ENCODE measurements at regions not wholly inside any gene's neighbourhood (a gene's known extent, or its start where the extent isn't known, plus 50 kb on each side); places are given as distances from the start of the nearest gene placed in this dataset.

DNA sequence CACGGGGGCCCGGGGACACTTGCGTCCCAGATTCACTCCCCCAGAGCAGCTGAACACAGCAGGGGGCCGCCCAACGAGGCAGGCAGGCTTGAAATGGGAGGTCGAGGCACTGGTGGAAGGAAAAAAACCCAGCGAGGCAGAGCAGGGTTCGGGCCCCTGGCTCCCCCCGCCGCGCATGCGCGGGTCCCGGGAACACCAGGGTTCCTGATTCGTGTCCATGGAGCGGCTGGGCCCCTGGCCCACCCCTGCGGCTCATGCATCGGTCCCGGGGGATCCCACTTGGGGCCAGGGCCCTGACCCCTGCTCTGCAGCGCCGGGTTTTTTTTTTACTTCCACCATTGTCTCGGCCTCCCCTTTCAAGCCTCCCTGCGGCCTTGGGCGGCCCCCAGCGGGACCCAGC, 321.5 kb downstream of the ALG10 start:
- DNase-seq (ENCODE audit: low read depth): no peak

DNA sequence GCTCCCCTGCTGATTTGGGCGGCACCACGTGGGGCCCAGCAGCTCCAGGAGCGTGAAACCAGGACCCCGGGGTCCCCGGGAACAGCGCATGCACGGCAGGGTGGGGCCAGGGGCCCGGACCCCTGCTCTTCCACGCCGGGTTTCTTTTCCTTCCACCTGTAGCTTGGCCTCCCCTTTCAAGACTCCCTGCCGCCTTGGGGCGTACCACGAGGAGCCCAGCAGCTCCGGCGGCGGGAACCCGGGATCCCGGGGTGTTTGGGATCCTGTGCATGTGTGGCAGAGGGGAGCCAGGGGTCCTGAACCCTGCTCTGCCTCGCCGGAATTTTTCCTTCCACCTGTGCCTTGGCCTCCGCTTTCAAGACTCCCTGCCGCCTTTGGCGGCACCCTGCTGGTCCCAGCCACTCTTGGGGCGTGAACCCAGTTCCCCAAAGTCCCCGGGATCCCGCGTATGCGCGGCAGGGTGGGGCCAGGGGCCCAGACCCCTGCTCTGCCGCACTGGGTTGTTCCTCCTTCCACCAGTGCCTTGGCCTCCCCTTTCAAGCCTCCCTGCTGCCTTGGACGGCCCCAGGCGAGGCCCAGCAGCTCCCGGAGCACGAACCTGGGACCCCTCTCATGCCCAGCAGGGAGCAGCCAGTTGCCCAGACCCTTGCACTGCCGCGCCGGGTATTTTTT, 322.7 kb downstream of the ALG10 start:
- no peak for DNase-seq (ENCODE audit: low read depth)

DNA sequence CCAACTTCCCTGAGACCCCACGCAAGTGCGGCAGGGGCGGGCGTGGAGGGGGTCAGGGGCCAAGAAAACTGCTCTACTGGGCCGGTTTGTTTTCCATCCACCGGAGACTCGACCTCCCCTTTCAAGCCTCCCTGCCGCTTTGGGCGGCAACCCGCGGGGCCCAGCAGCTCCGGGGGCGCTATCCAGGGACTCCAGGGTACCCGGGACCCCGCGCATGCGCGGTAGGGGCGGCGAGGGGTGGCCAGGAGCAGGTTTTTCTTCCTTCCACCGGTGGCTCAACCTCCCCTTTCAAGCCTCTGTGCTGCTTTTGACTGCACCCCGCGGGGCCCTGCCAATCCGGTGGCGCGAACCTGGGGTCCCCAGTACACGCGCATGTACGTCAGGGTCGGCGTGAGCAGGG, 323.5 kb downstream of the ALG10 start:
- DNase-seq (ENCODE audit: low read depth): no peak

DNA sequence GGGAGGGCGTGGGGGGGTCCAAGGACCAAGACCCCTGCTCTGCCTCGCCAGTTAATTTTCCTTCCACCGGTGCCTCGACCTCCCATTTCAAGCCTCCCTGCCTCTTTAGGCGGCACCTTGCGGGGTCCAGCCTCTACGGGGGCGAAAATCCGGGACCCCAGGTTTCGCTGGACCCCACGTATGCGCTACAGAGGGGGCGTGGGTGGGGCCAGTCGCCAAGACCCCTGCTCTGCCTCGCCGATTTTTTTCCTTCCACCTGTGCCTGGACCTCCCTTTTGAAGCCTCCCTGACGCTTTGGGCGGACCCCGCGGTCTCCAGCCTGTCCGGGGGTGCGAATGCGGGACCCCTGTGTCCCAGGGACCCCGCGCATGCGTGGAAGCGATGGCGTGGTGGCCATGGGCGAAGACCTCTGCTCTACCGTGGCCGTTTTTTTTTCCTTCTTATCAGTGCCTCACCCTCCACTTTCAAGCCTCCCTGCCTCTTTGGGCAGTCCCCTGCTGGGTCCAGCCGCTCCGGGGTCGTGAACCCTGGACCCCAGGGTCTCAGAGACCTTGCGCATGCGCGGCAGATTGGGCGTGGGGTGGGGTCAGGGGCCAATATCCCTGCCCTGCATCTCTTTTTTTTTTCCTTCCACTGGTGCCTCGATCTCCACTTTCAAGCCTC, 324.2 kb downstream of the ALG10 start:
- no peak for DNase-seq (ENCODE audit: low read depth)

DNA sequence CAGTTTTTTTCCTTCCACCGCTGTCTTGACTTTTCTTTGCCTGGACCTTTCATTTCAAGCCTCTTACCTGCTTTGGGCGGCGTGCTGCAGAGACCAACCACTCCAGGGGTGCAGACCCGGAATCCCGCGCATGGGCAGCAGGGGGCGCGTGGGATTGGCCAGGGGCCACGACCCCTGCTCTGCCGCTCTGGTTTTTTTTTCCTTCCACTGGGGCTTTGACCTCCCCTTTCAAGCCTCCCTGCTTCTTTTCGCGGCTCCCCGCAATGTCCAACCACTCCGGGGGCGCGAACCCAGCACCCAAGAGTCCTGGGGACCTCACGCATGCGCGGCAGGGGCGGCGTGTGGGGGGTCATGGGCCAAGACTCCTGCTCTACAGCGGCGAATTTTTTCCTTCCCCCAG, 325.1 kb downstream of the ALG10 start:
- DNase-seq (ENCODE audit: low read depth): no peak

DNA sequence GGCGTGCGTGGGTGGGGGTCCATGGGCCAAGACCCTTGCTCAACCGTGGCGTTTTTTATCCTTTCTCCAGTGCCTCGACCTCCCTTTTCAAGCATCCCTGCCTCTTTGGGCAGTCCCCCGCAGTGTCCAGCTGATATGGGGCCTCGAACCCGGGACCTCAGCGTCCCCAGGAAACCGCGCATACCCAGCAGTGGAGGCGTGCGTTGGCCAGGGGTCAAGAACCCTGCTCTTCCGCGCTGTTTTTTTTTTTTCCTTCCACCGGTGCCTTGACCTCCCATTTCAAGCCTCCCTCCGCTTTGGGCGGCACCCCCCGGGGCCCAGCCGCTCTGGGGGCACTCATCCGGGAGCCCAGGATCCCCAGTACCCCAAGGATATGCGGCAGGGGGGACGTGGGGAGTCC, 325.8 kb downstream of the ALG10 start:
- no peak for DNase-seq (ENCODE audit: low read depth)

DNA sequence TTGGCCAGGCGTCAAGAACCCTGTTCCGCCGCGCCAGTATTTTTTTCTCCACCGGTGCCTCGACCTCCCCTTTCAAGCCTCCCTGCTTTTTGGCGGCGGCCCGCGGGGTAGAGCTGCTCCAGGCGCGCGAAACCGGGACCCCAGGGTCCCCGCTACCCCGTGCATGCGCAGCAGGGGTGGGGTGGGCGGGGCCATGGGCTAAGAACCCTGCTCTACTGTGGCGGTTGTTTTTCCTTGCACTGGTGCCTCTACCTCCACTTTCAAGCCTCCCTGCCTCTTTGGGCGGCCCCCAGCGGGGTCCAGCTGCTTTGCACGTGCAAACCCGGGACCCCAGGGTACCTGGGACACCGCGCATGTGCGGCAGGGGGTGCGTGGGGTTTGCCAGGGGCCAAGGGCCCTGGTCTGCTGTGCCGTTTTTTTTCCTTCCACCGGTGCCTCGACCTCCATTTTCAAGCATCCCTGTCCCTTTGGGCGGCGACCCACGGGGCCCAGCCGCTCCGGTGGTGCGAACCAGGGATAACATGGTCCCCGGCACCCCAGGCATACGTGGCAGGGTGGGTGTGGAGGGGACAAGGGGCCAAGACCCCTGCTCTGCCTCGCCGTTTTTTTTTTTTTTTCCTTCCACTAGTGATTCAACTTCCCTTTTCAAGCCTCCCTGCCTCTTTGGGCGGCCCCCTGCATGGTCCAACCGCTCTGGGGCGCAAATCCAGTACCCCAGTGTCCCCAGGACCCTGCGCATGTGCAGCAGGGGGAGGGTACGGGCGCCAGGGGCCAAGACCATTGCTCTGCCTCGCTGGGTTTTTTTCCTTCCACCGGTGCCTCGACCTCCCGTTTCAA, 326.8 kb downstream of the ALG10 start:
- no peak for DNase-seq (ENCODE audit: low read depth)

DNA sequence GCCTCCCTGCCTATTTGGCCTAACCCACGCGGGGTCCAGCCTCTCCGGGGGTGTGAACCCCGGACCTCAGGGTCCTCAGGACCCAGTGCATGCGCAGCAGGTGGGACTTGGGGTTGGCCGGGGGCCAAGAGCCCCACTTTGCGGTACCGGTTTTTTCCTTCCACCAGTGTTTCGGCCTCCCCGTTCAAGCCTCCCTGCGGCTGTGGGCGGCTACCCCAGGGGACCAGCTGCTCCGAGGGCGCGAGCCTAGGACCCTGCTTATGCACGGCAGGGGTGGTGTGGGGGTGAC, 327.3 kb downstream of the ALG10 start:
- DNase-seq (ENCODE audit: low read depth): no peak

DNA sequence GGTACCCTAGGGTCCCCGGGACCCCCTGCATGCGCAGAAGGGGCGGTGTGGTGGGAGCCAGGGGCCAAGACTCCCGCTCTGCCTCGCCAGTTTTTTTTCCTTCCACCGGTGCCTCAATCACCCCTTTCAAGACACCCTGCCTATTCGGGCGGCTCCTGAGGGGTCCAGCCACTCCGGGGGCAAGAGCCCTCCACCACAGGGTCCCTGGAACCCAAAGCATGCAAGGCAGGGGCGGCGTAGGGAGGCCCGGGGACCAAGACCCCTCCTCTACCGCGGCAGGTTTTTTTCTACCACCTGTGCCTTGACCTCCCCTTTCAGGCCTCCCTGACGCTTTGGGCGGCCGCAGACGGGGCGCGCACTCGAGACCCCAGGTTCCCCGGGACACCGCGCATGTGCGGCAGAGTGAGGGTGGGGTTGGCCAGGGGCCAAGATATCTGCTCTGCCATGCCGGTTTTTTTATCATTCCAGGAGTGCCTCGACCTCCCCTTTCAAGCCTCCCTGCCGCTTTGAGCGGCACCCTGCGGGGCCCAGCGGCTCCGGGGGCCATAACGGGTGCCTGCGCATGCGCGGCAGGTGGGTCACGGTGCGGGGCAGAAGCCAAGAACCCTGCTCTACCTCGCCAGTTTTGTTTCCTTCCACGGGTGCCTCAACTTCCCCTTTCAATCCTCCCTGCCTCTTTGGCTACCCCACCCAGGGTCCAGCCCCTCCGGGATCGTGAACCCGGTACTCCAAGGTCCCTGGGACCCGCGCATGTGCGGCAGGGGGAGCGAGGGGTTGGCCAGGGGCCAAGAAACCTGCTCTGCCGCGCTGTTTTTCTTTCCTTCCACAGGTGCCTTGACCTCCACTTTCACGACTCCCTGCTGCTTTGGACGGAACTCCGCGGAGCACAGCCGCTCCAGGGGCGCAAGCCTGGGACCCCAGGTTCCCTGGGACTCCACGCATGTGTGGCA, 328.1 kb downstream of the ALG10 start:
- no peak for DNase-seq (ENCODE audit: low read depth)

DNA sequence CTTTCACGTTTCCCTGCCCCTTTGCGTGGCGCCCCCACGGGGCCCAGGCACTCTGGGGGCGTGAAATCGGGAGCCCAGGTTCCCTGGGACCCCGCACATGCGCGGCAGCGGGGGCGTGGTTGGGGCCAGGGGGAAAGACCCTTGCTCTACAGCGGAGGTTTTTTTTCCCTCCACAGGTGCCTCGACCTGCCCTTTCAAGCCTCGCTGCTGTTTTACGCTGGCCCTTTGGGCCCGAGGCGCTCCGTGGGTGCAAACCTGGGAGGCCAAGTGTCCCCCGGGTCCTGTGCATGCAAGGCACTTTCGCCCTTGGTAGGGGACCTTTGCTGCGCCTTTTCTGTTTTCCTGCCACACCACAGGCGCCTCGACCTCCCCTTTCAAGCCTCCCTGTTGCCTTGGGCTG, 329.8 kb downstream of the ALG10 start:
- no peak for DNase-seq (ENCODE audit: low read depth)

DNA sequence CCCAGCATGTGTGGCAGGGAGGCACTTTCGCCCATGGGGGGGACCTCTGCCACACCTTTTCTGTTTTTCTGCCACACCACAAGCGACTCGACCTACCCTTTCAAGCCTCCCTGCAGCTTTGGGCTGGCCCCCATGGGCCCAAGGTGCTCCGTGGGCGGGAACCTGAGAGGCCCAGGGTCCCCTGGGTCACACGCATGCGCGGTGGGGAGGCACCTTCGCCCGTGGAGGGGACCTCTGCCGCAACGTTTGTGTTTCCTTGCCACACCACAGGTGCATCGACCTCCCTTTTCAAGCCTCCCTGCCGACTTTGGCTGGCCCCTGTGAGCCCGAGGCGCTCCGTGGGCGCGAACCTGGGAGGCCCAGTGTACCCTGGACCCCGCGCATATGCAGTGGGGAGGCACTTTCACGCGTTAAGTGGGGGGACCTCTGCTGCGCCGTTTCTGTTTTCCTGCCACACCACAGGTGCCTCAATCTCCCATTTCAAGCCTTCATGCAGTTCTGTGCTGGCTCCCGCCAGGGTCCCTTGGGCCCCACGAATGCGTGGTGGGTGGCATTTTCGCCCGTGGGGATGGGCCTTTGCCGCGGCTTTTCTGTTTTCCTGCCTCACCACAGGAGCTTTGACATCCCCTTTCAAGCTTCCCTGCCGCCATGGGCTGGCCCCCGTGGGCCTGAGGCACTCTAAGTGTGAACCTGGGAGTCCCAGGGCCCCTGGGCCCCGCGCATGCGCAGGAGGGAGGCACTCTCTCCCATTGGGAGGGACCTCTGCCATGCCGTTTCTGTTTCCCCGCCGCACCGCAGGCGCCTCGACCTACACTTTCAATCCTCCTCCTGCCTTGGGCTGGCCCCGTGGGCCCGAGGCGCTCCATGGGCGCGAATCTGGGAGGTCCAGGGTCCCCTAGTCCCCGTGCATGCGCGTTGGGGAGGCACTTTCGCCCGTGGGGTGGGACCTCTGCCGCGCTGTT, 332.2 kb downstream of the ALG10 start:
- DNase-seq (ENCODE audit: low read depth): no peak

DNA sequence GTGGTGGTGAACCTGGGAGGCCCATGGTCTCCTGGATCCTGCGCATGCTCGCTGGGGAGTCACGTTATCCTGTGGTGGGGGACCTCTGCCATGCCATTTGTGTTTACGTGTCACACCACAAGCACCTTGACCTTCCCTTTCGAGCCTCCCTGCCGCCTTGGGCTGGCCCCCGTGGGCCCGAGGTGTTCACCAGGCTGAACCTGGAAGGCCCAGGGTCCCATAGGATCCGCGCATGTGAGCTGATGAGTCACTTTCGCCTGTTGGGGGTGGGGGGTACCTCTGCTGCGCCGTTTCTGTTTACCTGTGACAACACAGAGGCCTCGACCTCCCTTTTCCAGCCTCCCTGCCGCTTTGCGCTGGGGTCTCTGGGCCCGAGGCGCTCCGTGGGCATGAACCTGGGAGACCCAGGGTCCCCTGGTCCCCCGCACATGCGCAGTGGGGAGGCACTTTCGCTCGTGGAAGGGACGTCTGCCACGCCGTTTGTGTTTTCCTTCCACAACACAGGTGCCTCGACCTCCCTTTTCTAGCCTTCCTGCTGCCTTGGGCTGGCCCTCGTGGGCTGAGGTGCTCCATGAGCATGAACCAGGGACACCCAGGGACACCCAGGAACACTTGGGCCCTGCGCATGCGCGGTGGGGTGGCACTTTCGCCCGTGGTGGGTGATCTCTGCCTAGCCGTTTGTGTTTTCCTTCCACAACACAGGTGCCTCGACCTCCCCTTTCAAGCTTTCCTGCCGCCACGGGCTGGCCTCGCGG, 334.1 kb downstream of the ALG10 start:
- no peak for DNase-seq (ENCODE audit: low read depth)

DNA sequence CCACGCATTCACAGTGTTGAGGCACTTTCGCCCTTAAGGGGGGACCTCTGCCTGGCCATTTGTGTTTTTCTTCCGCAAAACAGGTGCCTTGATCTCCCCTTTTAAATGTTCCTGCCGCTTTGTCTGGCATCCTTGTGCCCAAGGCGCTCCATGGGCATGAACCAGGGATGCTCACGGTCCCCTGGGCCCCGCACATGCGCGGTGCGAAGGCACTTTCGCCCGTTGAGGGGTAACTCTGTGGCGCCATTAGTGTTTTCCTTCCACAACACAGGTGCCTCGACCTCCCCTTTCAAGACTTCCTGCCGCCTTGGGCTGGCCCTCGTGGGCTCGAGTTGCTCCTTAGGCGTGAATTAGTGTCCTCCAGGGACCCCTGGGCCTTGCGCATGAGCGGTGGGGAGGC, 335.5 kb downstream of the ALG10 start:
- DNase-seq (ENCODE audit: low read depth): no peak

DNA sequence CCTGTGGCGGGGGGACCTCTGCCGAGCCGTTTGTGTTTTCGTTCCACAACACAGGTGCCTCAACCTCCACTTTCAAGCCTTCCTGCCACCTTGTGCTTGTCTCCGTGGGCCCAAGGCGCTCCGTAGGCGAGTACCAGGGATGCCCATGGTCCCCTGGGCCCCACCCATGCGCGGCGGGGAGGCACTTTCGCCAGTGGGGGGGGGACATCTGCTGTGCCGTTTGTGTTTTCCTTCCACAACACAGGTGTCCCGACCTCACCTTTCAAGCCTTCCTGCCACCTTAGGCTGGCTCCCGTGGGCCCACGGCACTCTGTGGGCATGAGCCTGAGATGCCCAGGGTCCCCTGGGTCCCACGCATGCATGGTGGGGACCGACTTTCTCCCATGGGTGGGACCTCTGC, 335.9 kb downstream of the ALG10 start:
- no peak for DNase-seq (ENCODE audit: low read depth)

DNA sequence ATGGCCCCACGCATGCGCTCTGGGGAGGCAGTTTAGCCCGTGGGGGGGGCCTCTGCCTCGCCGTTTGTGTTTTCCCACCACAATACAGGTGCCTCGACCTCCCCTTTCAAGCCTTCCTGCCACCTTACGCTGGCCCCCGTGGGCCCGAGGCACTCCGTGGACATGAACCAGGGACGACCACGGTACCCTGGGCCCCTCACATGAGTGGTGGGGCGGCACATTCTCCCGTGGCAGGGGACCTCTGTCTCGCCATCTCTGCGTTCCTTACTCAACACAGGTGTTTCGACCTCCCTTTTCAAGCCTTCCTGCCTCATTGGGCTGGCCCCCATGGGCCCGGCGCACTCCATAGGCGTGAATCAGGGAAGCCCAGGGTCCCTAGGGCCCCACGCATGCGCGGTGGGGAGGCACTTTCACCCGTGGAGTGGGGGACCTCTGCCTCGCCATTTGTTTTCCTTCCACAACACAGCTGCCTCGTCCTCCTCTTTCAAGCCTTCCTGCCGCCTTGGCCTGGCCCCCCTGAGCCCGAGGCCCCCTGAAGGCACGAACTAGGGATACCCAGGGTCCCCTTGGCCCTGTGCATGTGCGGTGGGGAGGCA, 339.5 kb downstream of the ALG10 start:
- no peak for DNase-seq (ENCODE audit: low read depth)

DNA sequence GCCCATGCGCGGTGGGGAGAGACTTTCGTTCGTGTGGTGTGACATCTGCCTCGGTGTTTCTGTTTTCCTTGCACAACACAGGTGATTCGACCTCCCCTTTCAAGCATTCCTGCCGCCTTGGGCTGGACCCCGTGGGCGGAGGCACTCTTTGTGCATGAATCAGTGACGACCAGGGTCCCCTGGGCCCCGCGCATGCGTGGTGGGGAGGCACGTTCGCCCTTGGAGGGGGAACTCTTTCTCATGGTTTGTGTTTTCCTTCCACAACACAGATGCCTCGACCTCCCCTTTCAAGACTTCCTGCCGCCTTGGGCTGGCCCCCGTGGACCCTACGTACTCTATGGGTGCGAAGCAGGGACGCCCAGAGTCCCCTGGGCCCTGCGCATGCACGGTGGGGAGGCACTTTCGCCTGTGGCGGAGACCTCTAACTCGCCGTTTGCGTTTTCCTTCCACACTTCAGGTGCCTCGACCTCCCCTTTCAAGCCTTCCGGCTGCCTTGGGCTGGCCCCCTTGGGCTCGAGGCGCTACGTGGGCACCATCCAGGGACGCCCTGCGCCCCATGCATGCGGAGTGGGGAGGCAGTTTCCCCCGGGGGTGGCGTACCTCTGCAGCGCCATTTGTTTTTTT, 340.9 kb downstream of the ALG10 start:
- DNase-seq (ENCODE audit: low read depth): no peak

DNA sequence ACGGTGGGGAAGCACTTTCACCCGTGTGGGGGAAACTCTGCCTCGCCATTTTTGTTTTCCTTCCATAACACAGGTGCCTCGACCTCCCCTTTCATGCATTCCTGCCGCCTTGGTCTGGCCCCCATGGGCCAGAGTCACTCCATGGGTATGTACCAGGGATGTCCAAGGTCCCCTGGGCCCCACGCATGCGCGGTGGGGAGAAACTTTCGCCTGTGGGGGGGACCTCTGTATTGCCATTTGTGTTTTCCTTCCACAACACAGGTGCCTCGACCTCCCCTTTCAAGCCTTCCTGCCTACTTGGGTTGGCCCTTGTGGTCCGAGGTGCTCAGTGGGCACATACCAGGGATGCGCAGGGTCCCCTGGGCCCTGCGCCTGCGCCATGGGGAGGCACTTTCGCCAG, 345.8 kb downstream of the ALG10 start:
- no peak for DNase-seq (ENCODE audit: low read depth)

DNA sequence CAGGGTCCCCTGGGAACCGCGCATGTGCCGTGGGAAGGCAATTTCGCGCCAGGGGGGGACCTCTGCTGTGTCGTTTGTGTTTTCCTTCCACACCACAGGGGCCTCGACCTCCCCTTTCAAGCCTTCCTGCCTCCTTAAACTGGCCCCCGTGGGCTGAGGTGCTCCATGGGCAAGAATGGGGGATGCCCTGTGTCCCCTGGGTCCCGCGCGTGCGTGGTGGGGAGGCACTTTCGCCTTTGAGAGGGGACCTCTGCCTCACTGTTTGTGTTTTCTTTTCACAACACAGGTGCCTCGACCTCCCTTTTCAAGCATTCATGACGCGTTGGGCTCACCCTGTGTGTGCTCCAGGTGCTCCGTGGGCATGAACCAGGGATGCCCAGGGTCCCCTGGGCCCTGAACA, 348.8 kb downstream of the ALG10 start:
- DNase-seq (ENCODE audit: low read depth): no peak

DNA sequence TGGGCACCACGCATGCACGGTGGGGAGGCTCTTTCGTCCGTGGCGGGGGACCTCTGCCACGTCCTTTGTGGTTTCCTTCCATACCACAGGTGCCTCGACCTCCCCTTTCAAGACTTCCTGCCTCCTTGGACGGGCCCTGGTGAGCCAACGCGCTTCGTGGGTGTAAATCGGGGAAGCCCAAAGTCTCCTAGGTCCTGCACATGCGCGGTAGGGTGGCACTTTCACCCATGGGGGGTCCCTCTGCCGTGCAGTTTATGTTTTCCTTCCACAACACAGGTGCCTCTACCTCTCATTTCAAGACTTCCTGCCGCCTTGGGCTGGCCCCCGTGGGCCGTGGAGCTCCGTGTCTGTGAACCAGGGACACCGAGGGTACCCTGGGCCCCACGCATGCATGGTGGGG, 349.7 kb downstream of the ALG10 start:
- no peak for DNase-seq (ENCODE audit: low read depth)

Measured in LHCN-M2 (cell line).